Nephron progenitor cell (in vitro differentiated cells): ENCODE measurements at regions not wholly inside any gene's neighbourhood (a gene's known extent, or its start where the extent isn't known, plus 50 kb on each side); places are given as distances from the start of the nearest gene placed in this dataset.

Source experiments
- DNase-seq: peaks from one replicate; pipeline ENCODE4 v3.0.0; 2021
- H3K27ac Mint-ChIP-seq: 2 replicates; pipeline ENCODE4 v1.8.0; 2021; ENCODE audit warnings: mild to moderate bottlenecking, moderate library complexity, mixed read lengths
- H3K27me3 Mint-ChIP-seq: 2 replicates; pipeline ENCODE4 v1.8.0; 2021; ENCODE audit warnings: mild to moderate bottlenecking, low read depth, mixed read lengths; ENCODE audit not compliant: poor library complexity
- H3K36me3 Mint-ChIP-seq: 2 replicates; pipeline ENCODE4 v1.8.0; 2021; ENCODE audit warnings: low read depth, mixed read lengths
- H3K4me1 Mint-ChIP-seq: 2 replicates; pipeline ENCODE4 v1.8.0; 2021; ENCODE audit warnings: mixed read lengths
- H3K4me3 Mint-ChIP-seq: 2 replicates; pipeline ENCODE4 v1.8.0; 2021; ENCODE audit warnings: mild to moderate bottlenecking, moderate library complexity, mixed read lengths
- H3K9me3 Mint-ChIP-seq: 2 replicates; pipeline ENCODE4 v1.8.0; 2021; ENCODE audit warnings: mild to moderate bottlenecking, moderate library complexity, mixed read lengths
- CTCF ChIP-seq: fragments of 200-600 bp; sonication (generic); IDR thresholded peaks from 2 replicates; pipeline ENCODE4 v1.5.0; 2021; ENCODE audit warnings: antibody characterized with exemption

- Mint-ChIP-seq H3K27me3 (peaks cover 52% of the 10 kb centered on the region), H3K4me3 (no peak overlapping the region), H3K4me1 (peaks cover 9% of the 10 kb centered on the region), H3K9me3 (peaks cover 8% of the 10 kb centered on the region), H3K27ac (no peak overlapping the region), H3K36me3 (no peaks in the 10 kb centered on the region)
- DNase-seq = no peak
- no peak for TF ChIP-seq CTCF
These were observed 278.5 kb upstream of the GJB5 start for GRCh38 chr1:34476371-34476770.

GRCh38 chr1:34477632-34478141 lies 277.2 kb upstream of the GJB5 start:
- Mint-ChIP-seq H3K9me3 (peaks cover 8% of the 10 kb centered on the region), H3K4me1 (no peaks in the 10 kb centered on the region), H3K4me3 (no peak overlapping the region), H3K27ac (no peak overlapping the region), H3K36me3 (no peaks in the 10 kb centered on the region), H3K27me3 (peaks cover 56% of the 10 kb centered on the region)
- no peak for DNase-seq
- TF ChIP-seq CTCF = no peak

GRCh38 chr1:34478515-34479076 lies 276.3 kb upstream of the GJB5 start:
- H3K27me3 Mint-ChIP-seq = peaks cover 49% of the 10 kb centered on the region
- TF ChIP-seq CTCF = no peak
- no peaks in the 10 kb centered on the region for H3K4me1 Mint-ChIP-seq
- H3K36me3 Mint-ChIP-seq = no peaks in the 10 kb centered on the region
- DNase-seq = no peak
- no peak overlapping the region for H3K27ac Mint-ChIP-seq
- H3K4me3 Mint-ChIP-seq = no peak overlapping the region
- H3K9me3 Mint-ChIP-seq = peaks cover 8% of the 10 kb centered on the region

- H3K27me3 Mint-ChIP-seq = peaks cover 47% of the 10 kb centered on the region
- DNase-seq = peak; percentile 23
- peaks cover 10% of the 10 kb centered on the region for H3K9me3 Mint-ChIP-seq
- TF ChIP-seq CTCF = no peak
- H3K36me3 Mint-ChIP-seq = no peaks in the 10 kb centered on the region
- H3K4me3 Mint-ChIP-seq = no peak overlapping the region
- H3K27ac Mint-ChIP-seq = no peak overlapping the region
- no peaks in the 10 kb centered on the region for H3K4me1 Mint-ChIP-seq
These were observed 275.1 kb upstream of the GJB5 start for GRCh38 chr1:34479731-34480130.

- Mint-ChIP-seq H3K4me1 (no peaks in the 10 kb centered on the region), H3K9me3 (peaks cover 59% of the 10 kb centered on the region), H3K4me3 (no peak overlapping the region), H3K27me3 (peaks cover 35% of the 10 kb centered on the region), H3K27ac (no peak overlapping the region), H3K36me3 (no peaks in the 10 kb centered on the region)
- TF ChIP-seq CTCF = no peak
- no peak for DNase-seq
These were observed 266.7 kb upstream of the GJB5 start for GRCh38 chr1:34488080-34488708.

GRCh38 chr1:34500451-34500850 lies 254.4 kb upstream of the GJB5 start:
- Mint-ChIP-seq H3K27me3 (peaks cover 38% of the 10 kb centered on the region), H3K27ac (no peak overlapping the region), H3K9me3 (no peaks in the 10 kb centered on the region), H3K4me1 (no peaks in the 10 kb centered on the region), H3K4me3 (no peak overlapping the region), H3K36me3 (no peaks in the 10 kb centered on the region)
- DNase-seq = peak; percentile 93
- no peak for TF ChIP-seq CTCF
